Esophagus (tissue), 2 donors: ENCODE measurements at regions not wholly inside any gene's neighbourhood (a gene's known extent, or its start where the extent isn't known, plus 50 kb on each side); places are given as distances from the start of the nearest gene placed in this dataset.

Experiments
- H3K27ac ChIP-seq, 2 donors: one replicate each; pipeline ENCODE4 v1.5.1; 2013; ENCODE audit warnings: low read depth in 2 of 2, mild to moderate bottlenecking in 2 of 2, inconsistent platforms in 1 of 2, low read length in 1 of 2, moderate library complexity in 1 of 2
- H3K27me3 ChIP-seq, 2 donors: one replicate each; pipeline ENCODE4 v1.6.1; 2013; ENCODE audit warnings: low read length in 2 of 2, control low read depth in 1 of 2, mild to moderate bottlenecking in 1 of 2; ENCODE audit not compliant: insufficient read depth in 2 of 2, control insufficient read depth in 1 of 2
- H3K36me3 ChIP-seq, 2 donors: one replicate each; pipeline ENCODE4 v1.6.1; 2013; ENCODE audit warnings: low read length in 1 of 2; ENCODE audit not compliant: control insufficient read depth in 2 of 2, insufficient read depth in 2 of 2
- H3K4me1 ChIP-seq, 2 donors: one replicate each; pipeline ENCODE4 v1.6.1; 2013; ENCODE audit warnings: low read length in 1 of 2; ENCODE audit not compliant: control insufficient read depth in 2 of 2, insufficient read depth in 2 of 2
- H3K4me3 ChIP-seq, 2 donors: one replicate each; pipeline ENCODE4 v1.5.1; 2013; ENCODE audit warnings: low read length in 2 of 2, mild to moderate bottlenecking in 2 of 2, low read depth in 1 of 2, moderate library complexity in 1 of 2
- H3K9me3 ChIP-seq, 2 donors: one replicate each; pipeline ENCODE4 v1.6.1; 2013; ENCODE audit warnings: mild to moderate bottlenecking in 2 of 2, low read depth in 1 of 2, low read length in 1 of 2, moderate library complexity in 1 of 2; ENCODE audit not compliant: control insufficient read depth in 2 of 2, insufficient read depth in 1 of 2
- WGBS, 2 donors: extraction: QIAGEN DNeasy Blood & Tissue Kit; methylation state at CpG; one replicate each; pipeline ENCODE4 v1.1.7; 2013; 5-methylcytosine and 5-hydroxymethylcytosine counted together
- donor health status: healthy with polysubstance abuse.
- donor health status: Bipolar disorder and iron deficiency.

GRCh38 chr3:194838236-194838635 is 152.6 kb downstream of the FAM43A start:
- WGBS, 2 donors, result 93 to 95% methylated on average over 9 of the region's 9 CpGs

GRCh38 chr3:194840661-194841514 is 155.2 kb downstream of the FAM43A start:
- Histone ChIP-seq H3K27ac (no peak overlapping the region), H3K36me3 (no peaks in the 10 kb centered on the region), H3K4me1 (no peaks in the 10 kb centered on the region), H3K4me3 (no peak overlapping the region), H3K27me3 (no peaks in the 10 kb centered on the region), H3K9me3 (no peaks in the 10 kb centered on the region)
- WGBS, 2 donors, result 66 to 80% methylated on average over 21 of the region's 21 CpGs

More at GRCh38 chr3:194838236-194838635, 152.6 kb downstream of the FAM43A start:
- H3K4me3 ChIP-seq, result no peak overlapping the region
- no peak overlapping the region for H3K27ac ChIP-seq
- H3K9me3 ChIP-seq, result no peaks in the 10 kb centered on the region
- no peaks in the 10 kb centered on the region for H3K36me3 ChIP-seq
- no peaks in the 10 kb centered on the region for H3K4me1 ChIP-seq
- no peaks in the 10 kb centered on the region for H3K27me3 ChIP-seq

GRCh38 chr3:194841515-194841841 is 155.8 kb downstream of the FAM43A start:
- Histone ChIP-seq H3K27me3 (no peaks in the 10 kb centered on the region), H3K9me3 (no peaks in the 10 kb centered on the region), H3K4me3 (no peak overlapping the region), H3K36me3 (no peaks in the 10 kb centered on the region), H3K27ac (no peak overlapping the region), H3K4me1 (no peaks in the 10 kb centered on the region)
- WGBS, 2 donors, result 54 to 80% methylated on average over 2 of the region's 2 CpGs

GRCh38 chr3:194843556-194843955 is 157.9 kb downstream of the FAM43A start:
- Histone ChIP-seq H3K4me3 (no peak overlapping the region), H3K36me3 (no peaks in the 10 kb centered on the region), H3K27me3 (no peaks in the 10 kb centered on the region), H3K4me1 (no peaks in the 10 kb centered on the region), H3K27ac (no peak overlapping the region), H3K9me3 (no peaks in the 10 kb centered on the region)
- 48 to 83% methylated on average over 8 of the region's 8 CpGs for WGBS, 2 donors

- Histone ChIP-seq H3K27me3 (no peaks in the 10 kb centered on the region), H3K36me3 (no peaks in the 10 kb centered on the region), H3K27ac (no peak overlapping the region), H3K4me1 (no peaks in the 10 kb centered on the region), H3K9me3 (no peaks in the 10 kb centered on the region), H3K4me3 (no peak overlapping the region)
- 76 to 78% methylated on average over 3 of the region's 3 CpGs for WGBS, 2 donors
Measured at GRCh38 chr3:194844046-194844445, 158.4 kb downstream of the FAM43A start.

GRCh38 chr3:194849166-194849875 is 163.6 kb downstream of the FAM43A start:
- WGBS, 2 donors, result 41 to 76% methylated on average over 6 of the region's 6 CpGs
- H3K9me3 ChIP-seq, result no peaks in the 10 kb centered on the region
- H3K36me3 ChIP-seq, result no peaks in the 10 kb centered on the region
- H3K27ac ChIP-seq, result no peak overlapping the region
- peaks cover 4% of the 10 kb centered on the region in 2 donors for H3K4me1 ChIP-seq
- no peaks in the 10 kb centered on the region for H3K27me3 ChIP-seq
- H3K4me3 ChIP-seq, result no peak overlapping the region

- Histone ChIP-seq H3K4me1 (peaks cover 4% of the 10 kb centered on the region in 2 donors), H3K9me3 (no peaks in the 10 kb centered on the region), H3K36me3 (no peaks in the 10 kb centered on the region), H3K27me3 (no peaks in the 10 kb centered on the region), H3K27ac (no peak overlapping the region), H3K4me3 (no peak overlapping the region)
- 82 to 94% methylated on average over 5 of the region's 5 CpGs for WGBS, 2 donors
Measured at GRCh38 chr3:194851254-194851653, 165.6 kb downstream of the FAM43A start.

GRCh38 chr3:194851941-194852340 is 166.3 kb downstream of the FAM43A start:
- no peaks in the 10 kb centered on the region for H3K9me3 ChIP-seq
- H3K36me3 ChIP-seq, result no peaks in the 10 kb centered on the region
- no peak overlapping the region for H3K4me3 ChIP-seq
- 92 to 95% methylated on average over 5 of the region's 5 CpGs for WGBS, 2 donors
- H3K27me3 ChIP-seq, result no peaks in the 10 kb centered on the region
- peaks cover 4% of the 10 kb centered on the region in 2 donors for H3K4me1 ChIP-seq
- no peak overlapping the region for H3K27ac ChIP-seq

- Histone ChIP-seq H3K36me3 (no peaks in the 10 kb centered on the region), H3K27me3 (no peaks in the 10 kb centered on the region), H3K27ac (no peak overlapping the region), H3K4me1 (peaks cover 4% of the 10 kb centered on the region in 2 donors), H3K4me3 (no peak overlapping the region), H3K9me3 (no peaks in the 10 kb centered on the region)
- WGBS, 2 donors, result 85 to 95% methylated on average over 22 of the region's 22 CpGs
Measured at GRCh38 chr3:194852345-194852744, 166.7 kb downstream of the FAM43A start.
